ENCODE measurements at regions not wholly inside any gene's neighbourhood (a gene's known extent, or its start where the extent isn't known, plus 50 kb on each side); places are given as distances from the start of the nearest gene placed in this dataset.

DNA sequence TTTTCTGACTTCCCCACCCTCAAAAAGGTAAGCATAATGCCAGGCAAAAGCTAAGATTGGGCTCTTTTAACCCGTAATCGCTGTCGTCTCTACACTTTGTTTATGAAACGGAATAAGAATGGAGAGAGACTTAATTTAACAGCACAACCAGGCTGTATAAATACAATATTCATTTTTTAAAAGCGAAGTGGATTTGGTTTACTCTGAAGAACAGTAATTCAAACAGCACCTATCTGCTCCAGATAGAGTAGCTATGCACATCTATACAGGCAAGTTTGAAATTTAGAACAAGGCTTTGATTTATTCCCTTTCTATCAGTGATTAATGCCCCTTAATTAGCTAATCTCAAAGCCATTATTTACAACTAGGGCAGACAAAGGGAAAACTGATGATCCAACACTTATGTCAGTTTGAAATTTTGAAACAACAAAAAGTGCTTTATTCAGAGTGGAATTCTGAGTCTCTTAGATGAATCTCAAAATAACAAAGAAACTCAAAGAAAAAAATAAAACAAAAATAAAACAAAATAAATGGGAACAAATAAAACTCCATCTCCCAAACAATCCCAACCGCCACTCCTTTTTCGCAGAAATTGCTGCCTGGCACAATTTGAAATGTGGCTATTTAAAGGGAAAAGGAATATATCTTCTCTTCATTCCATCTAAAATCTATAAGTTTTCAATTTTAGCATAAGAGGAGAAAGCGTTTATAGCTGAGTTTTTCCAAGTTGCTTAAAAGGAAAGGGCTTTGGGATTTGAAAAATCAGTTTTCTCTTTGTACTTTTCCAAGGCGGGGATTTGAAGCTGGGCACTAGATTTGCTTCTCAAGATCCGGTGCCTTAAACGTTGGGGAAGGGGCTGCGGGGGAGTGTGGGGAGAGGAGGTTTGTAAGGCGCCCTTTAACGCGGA lies 298.6 kb downstream of the PARP8 start:
- no peak for DNase-seq (ENCODE audit: low read depth in 2 of 2)

DNA sequence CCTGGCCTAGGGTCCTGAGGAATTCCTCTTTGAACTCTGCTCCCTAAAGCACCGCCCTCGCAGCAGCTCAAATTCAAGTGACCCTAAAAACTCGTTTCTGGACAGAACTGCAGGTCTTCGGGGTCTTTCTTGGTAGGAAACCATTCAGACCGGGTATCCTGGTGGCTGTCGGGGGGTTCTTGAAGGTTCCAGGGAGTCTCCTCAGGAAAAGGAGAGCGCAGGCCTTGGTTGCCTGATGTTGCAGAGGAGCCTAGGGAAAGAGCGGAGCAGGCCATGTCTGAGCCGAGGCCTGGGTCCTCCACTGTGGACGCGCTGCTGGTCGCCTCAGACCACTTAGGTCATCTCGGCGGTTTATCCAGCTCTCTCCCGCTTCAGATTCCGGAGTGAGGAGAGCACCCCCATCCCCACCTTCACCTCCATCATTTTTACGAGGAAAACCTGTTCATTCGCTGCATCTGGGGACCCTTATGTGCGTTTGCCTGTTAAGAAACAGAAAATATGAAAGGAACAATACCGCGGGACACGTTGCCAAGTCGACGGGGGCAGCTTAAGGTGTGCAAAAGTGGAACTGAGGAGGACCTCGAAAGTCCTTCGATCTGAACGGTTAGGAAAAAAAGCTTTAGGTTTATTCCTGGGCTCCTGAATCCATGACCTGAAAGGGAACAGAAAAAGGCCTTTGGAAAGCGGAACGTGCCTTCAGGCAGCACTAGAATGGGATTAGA lies 299.4 kb downstream of the PARP8 start:
- DNase-seq (ENCODE audit: low read depth in 2 of 2): no peak

DNA sequence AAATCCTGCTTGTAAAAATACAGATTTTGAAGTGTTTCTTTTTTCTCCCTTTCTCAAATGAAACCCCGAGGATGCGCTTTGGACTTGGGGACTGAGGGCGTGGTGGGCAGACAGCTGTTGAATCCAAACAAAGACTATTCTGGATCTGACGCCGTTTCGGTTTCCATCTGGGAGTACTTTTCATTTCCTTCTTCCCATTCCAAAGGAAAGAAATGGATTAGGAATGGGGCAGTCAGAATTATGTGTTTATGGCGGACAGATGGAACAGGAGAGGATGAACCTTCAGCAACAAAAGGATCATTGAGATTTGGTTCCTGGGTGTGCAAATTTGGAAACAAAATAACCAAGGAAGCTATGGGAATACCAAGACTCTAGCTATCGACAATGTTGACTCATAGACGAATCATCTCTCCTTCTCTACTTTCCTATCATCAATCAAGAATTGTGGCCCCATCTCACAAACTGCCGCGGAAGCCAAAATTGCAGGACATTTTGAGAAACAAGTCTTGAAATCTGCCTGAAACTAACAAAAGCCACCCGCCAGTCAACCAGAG lies 300.6 kb downstream of the PARP8 start:
- no peak for DNase-seq (ENCODE audit: low read depth in 2 of 2)

GRCh38 chr5:50967563-50968355 lies 301.3 kb downstream of the PARP8 start:
- no peak for DNase-seq (ENCODE audit: low read depth in 2 of 2)

DNA sequence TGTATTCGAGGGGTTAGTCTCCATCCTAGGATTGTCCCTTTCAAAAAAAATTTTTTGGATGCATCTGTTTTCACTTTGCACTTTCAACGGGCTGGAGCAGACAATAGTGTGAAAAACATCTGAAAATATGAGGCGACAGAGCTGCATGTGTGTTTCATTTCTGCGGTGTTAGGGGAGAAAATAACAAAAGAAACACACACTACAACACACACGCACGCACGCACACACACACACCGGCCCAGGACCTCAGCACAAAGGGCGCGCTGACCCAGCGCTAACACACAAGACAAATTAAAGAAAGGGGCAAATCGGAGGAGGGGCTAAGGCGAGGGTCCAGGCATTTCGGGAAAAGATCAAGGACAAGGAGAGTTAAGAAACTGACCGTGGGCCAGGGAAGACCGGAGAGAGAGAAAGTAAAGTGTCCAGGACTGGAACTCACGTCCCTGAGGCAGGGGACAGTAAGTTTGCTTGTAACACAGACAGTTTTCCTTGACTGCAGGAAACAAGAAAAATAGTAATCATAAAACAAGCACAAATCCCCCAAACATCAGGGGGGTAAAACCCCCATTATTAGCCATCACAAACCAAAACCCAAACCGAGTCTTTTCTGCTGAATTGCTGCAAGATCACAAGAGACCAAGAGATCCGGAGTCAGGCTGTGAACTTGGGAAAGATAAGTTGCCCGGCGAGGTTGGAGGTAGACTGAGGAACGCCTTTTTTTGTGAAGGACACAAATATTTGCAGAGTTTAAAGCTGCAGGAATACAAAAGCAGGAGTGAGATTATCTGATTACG lies 302.1 kb downstream of the PARP8 start:
- DNase-seq (ENCODE audit: low read depth in 2 of 2): no peak

DNA sequence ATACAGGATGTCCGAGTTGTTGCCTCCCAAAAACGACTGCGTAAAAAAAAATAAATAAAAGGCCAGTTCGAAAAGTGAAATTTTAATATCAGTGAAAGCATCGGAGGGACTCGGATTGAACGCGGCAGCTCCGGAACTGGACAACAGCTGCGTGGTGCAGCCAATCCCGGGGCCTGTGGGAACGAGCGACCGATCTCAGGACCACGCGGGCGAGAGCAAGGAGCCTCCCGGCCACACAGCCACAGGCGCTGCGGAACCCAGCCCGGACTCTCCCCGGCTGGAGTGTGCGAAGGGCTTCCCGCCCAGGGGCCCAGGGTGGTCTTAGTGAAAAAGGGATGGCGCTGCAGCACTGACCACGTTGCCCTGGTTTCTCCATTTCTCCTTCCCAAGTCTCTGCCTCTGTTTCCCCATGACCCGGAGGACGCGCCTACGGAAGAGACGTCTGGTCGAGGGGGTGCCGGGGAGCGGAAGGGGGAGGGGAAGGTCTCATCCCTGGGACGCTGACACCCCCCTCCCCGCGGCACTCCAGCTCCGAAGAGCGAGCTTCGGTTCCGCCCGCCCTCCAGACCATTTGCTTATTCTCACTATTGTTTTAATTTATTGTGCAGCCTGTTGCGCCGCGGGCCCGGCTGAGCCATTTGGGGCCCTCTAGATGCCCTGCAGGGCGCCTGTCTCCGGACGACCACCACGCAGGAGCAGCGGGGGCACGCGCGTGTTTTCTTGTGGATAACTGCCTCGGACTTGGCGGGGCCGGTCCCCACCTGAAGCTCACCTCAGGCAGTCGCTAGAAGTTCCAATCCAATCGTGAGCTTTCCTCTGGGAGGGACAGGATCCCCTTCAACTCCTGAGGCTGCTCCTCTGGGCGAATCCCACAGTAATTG lies 303.0 kb downstream of the PARP8 start:
- no peak for DNase-seq (ENCODE audit: low read depth in 2 of 2)

DNA sequence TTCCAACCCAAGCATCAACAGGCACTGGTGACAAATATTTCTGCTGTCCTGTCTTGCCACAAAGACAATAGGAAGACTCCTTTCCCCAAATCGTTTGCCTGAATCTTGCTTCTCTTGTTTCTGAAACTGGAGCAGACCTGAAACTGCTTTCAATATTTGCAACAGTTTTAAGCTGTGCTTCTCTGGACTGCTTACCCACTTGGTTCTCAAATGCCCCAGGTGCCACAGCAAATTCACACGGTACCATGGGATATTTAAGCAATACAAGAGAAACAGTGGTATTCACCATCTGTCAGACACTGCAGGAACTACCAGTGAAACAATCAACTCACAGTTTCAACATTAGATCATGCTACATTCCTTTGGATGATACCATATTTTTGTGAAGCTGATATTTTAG lies 309.4 kb downstream of the PARP8 start:
- no peak for DNase-seq (ENCODE audit: low read depth in 2 of 2)

GRCh38 chr5:50978924-50979323 lies 312.5 kb downstream of the PARP8 start:
- DNase-seq (ENCODE audit: low read depth in 2 of 2): no peak

DNA sequence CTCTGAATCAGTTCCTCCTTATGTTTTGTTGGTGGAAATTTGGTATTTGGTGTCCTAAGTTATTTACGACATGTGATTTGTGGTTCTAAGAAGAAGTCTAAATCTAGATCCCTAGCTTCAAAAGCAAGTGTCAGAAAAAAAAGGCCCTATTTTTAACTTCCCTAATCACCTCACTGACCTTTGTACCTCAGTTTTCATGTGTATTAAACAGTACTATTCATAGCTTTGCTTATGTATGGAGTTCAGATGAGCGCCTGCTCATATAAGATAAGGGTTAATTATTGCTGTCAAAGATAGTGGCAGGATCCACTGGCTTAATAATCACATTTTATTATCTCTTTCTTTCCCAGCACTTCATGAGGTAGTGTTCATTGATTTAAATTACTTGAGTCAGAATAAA lies 318.2 kb downstream of the PARP8 start:
- no peak for DNase-seq (ENCODE audit: low read depth in 2 of 2)

DNA sequence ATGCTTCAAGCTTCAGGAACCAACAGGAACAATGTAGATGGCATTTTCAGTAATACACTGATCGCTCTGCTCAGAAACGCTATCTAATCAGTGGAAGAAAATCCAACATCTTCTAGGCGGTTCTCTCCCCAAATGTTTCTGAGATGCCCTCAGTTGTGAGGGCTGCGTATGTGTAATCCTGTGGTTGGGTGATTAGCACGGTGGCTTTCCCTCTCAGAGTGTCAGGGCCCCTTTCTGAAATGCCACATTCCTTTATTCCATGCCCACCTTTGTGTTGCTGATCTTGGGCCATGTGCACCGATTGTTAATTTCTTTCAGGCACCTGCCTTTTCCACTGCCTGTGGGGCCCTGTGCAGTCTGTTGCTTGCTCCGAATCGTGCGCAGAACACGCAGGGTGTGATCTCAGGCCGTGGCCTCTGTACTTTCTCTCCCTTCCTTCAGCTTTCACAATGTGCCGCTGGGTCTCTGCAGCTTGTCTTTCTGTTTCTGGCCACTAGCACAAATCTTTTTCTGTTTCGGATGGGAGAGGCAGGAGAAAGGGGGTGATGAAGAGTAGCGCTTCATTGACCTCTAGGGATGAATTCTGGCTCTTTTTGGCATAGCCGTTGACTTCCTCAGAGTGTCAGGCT lies 324.0 kb downstream of the PARP8 start:
- no peak for DNase-seq (ENCODE audit: low read depth in 2 of 2)

GRCh38 chr5:50995285-50995942 lies 329.0 kb downstream of the PARP8 start:
- no peak for DNase-seq (ENCODE audit: low read depth in 2 of 2)

DNA sequence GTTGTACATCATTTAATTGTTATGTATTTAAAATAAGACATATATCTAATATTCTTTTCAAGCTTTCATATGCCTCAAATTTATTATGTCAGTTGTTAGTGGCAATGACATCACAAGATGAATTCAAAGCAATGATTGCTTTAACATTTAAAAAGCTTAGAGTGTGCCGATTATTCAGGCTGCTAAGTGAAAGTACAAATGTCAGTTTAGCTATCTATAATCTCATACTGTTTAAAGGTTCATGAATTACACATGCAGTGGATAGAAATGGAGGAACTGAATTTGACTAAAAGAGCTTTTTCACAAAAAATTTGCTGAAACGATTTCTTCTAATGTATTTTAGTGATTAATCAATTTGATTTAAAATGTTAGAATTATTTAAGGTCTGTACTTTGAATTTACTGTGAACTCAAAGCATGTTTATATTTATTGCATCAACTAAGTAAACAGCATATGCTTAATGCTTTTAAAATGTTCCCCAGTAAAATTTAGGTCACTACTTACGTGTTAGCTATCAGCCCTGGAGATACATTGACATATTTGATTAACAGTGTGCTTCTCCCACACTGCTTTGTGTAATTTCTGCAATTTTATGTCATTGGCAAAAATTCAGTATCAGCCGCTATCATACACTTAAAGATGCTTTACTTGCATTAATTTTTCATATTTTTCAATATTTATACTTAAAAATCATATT lies 334.9 kb downstream of the PARP8 start:
- no peak for DNase-seq (ENCODE audit: low read depth in 2 of 2)

- DNase-seq (ENCODE audit: low read depth in 2 of 2): no peak
These were observed 335.9 kb downstream of the PARP8 start for GRCh38 chr5:51002368-51002767.

GRCh38 chr5:51013036-51013435 lies 346.6 kb downstream of the PARP8 start:
- DNase-seq (ENCODE audit: low read depth in 2 of 2): no peak

- DNase-seq (ENCODE audit: low read depth in 2 of 2): no peak
These were observed 352.0 kb downstream of the PARP8 start for GRCh38 chr5:51018423-51018822.

DNA sequence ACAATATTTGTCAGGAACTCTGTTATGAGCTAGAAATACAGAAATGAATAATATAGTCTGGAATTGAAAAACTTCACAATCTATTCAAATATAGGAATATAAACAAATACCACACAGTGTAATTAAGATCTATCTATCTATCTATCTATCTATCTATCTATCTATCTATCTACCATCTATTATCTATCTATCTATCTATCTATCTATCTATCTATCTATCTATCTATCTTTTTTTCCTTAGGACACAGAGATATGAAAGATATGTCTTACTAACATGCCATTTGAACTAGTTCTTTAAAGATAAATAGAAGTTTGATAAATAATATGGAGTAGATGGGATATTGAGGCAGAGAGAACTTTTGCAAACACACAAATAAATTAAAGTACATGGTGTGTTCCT lies 357.8 kb downstream of the PARP8 start:
- DNase-seq (ENCODE audit: low read depth in 2 of 2): no peak

GRCh38 chr5:51027271-51027670 lies 356.0 kb upstream of the ISL1 start:
- DNase-seq (ENCODE audit: low read depth in 2 of 2): no peak

GRCh38 chr5:51028394-51028793 lies 354.9 kb upstream of the ISL1 start:
- DNase-seq (ENCODE audit: low read depth in 2 of 2): no peak

DNA sequence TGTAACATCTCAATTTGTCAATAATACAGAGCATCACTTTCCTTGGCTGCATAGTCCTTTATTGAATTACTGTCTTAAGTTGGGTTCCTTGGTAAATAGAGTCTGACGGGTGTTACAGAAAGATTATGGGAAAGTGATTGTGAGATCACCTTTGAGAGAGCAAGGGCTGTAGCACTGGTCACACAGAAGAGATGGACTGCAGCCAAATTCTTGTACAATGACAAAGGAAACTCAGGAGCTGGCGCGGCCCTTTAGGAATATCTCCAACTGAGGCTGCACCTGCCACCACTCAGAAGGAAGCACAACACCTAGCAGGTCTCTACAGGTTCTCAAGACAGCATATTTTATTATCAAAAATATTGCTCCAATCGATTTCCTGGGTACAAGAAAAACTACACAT lies 350.0 kb upstream of the ISL1 start:
- DNase-seq (ENCODE audit: low read depth in 2 of 2): no peak
